Neural progenitor cell (in vitro differentiated cells): ENCODE measurements at regions not wholly inside any gene's neighbourhood (a gene's known extent, or its start where the extent isn't known, plus 50 kb on each side); places are given as distances from the start of the nearest gene placed in this dataset.
A peak's percentile ranks its signal among the peaks of the same experiment; 100 is the strongest.

Experiments used
- DNase-seq: peaks from one replicate; pipeline ENCODE4 v3.0.0-alpha.2; 2016; ENCODE audit warnings: low spot score
- H2AFZ ChIP-seq: fragments of 200-600 bp; sonication (generic); replicated peaks from 2 replicates; pipeline ENCODE4 v1.6.1; 2016; ENCODE audit warnings: antibody characterized with exemption
- H3F3A ChIP-seq: fragments of 200-600 bp; sonication (generic); 2 replicates; pipeline ENCODE4 v1.6.1; 2016; ENCODE audit warnings: antibody characterized with exemption, low read depth
- H3K27ac ChIP-seq: fragments of 200-600 bp; sonication (generic); 2 replicates; pipeline ENCODE4 v1.5.1; 2016; ENCODE audit warnings: mild to moderate bottlenecking
- H3K27me3 ChIP-seq: fragments of 200-600 bp; sonication (generic); 2 replicates; pipeline ENCODE4 v1.6.1; 2016; ENCODE audit warnings: mild to moderate bottlenecking, moderate library complexity
- H3K36me3 ChIP-seq: fragments of 200-600 bp; sonication (generic); 2 replicates; pipeline ENCODE4 v1.5.1; 2016
- H3K4me1 ChIP-seq: fragments of 200-600 bp; sonication (generic); 2 replicates; pipeline ENCODE4 v1.6.1; 2016; ENCODE audit warnings: mixed run types
- H3K4me2 ChIP-seq: fragments of 200-600 bp; sonication (generic); 2 replicates; pipeline ENCODE4 v1.6.1; 2016
- H3K4me3 ChIP-seq: fragments of 200-600 bp; sonication (generic); 2 replicates; pipeline ENCODE4 v1.5.1; 2016
- H3K79me2 ChIP-seq: fragments of 200-600 bp; sonication (generic); 2 replicates; pipeline ENCODE4 v1.6.1; 2016; ENCODE audit warnings: low read depth
- H3K9ac ChIP-seq: fragments of 200-600 bp; sonication (generic); 2 replicates; pipeline ENCODE4 v1.6.1; 2016
- H3K9me3 ChIP-seq: fragments of 200-600 bp; sonication (generic); 2 replicates; pipeline ENCODE4 v1.5.1; 2016; ENCODE audit warnings: low read depth
- H4K20me1 ChIP-seq: fragments of 200-600 bp; sonication (generic); 2 replicates; pipeline ENCODE4 v1.6.1; 2016; ENCODE audit warnings: low read depth
- H3K27ac Mint-ChIP-seq: 3 replicates; pipeline ENCODE4 v1.8.0; 2021; ENCODE audit warnings: mixed read lengths
- H3K27me3 Mint-ChIP-seq: 2 replicates; pipeline ENCODE4 v1.8.0; 2022; ENCODE audit warnings: low read depth, mild to moderate bottlenecking, inconsistent platforms, moderate library complexity, mixed read lengths; ENCODE audit not compliant: insufficient read depth
- H3K36me3 Mint-ChIP-seq: 3 replicates; pipeline ENCODE4 v1.8.0; 2021; ENCODE audit warnings: mixed read lengths
- H3K4me1 Mint-ChIP-seq: 3 replicates; pipeline ENCODE4 v1.8.0; 2021; ENCODE audit warnings: mixed read lengths
- H3K4me3 Mint-ChIP-seq: 3 replicates; pipeline ENCODE4 v1.8.0; 2021; ENCODE audit warnings: mild to moderate bottlenecking, moderate library complexity, mixed read lengths
- H3K9me3 Mint-ChIP-seq: 3 replicates; pipeline ENCODE4 v1.8.0; 2020; ENCODE audit warnings: mixed read lengths
- EZH2 ChIP-seq: fragments of 200-600 bp; sonication (generic); IDR thresholded peaks from 2 replicates; pipeline ENCODE4 v1.6.1; 2017; ENCODE audit warnings: antibody characterized with exemption, mild to moderate bottlenecking, moderate library complexity
- EZH2phosphoT487 ChIP-seq: fragments of 200-600 bp; sonication (generic); IDR thresholded peaks from 2 replicates; pipeline ENCODE4 v1.6.1; 2017; ENCODE audit warnings: antibody characterized with exemption
- TF ChIP-seq, protein P1 (sequence below): fragments of 200-600 bp; sonication (generic); IDR thresholded peaks from 2 replicates; pipeline ENCODE4 v1.5.1; 2017; ENCODE audit warnings: antibody characterized with exemption, mild to moderate bottlenecking

GRCh38 chrX:39816871-39817731 lies 280.7 kb downstream of the BCOR start:
- H3K36me3 ChIP-seq: no peaks in the 10 kb centered on the region
- Mint-ChIP-seq H3K27me3 (peaks cover 14% of the 10 kb centered on the region), H3K27ac (peak overlapping the region; percentile 15), H3K9me3 (peaks cover 7% of the 10 kb centered on the region), H3K4me3 (peak overlapping the region; percentile 6), H3K36me3 (no peaks in the 10 kb centered on the region), H3K4me1 (peaks cover 62% of the 10 kb centered on the region)
- no peak overlapping the region for H3K4me3 ChIP-seq
- H3K9ac ChIP-seq: no peak overlapping the region
- H3F3A ChIP-seq: peaks cover 80% of the 10 kb centered on the region
- no peak overlapping the region for H2AFZ ChIP-seq
- H3K79me2 ChIP-seq: peaks cover 14% of the 10 kb centered on the region
- no peaks in the 10 kb centered on the region for H4K20me1 ChIP-seq
- peak overlapping the region; percentile 63 for H3K4me2 ChIP-seq
- peak; percentile 68 for DNase-seq
- H3K27me3 ChIP-seq: no peaks in the 10 kb centered on the region
- H3K4me1 ChIP-seq: peaks cover 69% of the 10 kb centered on the region
- no peaks in the 10 kb centered on the region for H3K9me3 ChIP-seq
- peak overlapping the region; percentile 89 for H3K27ac ChIP-seq
- TF ChIP-seq EZH2 (no peak), EZH2phosphoT487 (no peak)
- TF ChIP-seq, protein P1, sequence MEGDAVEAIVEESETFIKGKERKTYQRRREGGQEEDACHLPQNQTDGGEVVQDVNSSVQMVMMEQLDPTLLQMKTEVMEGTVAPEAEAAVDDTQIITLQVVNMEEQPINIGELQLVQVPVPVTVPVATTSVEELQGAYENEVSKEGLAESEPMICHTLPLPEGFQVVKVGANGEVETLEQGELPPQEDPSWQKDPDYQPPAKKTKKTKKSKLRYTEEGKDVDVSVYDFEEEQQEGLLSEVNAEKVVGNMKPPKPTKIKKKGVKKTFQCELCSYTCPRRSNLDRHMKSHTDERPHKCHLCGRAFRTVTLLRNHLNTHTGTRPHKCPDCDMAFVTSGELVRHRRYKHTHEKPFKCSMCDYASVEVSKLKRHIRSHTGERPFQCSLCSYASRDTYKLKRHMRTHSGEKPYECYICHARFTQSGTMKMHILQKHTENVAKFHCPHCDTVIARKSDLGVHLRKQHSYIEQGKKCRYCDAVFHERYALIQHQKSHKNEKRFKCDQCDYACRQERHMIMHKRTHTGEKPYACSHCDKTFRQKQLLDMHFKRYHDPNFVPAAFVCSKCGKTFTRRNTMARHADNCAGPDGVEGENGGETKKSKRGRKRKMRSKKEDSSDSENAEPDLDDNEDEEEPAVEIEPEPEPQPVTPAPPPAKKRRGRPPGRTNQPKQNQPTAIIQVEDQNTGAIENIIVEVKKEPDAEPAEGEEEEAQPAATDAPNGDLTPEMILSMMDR: no peak

DNA sequence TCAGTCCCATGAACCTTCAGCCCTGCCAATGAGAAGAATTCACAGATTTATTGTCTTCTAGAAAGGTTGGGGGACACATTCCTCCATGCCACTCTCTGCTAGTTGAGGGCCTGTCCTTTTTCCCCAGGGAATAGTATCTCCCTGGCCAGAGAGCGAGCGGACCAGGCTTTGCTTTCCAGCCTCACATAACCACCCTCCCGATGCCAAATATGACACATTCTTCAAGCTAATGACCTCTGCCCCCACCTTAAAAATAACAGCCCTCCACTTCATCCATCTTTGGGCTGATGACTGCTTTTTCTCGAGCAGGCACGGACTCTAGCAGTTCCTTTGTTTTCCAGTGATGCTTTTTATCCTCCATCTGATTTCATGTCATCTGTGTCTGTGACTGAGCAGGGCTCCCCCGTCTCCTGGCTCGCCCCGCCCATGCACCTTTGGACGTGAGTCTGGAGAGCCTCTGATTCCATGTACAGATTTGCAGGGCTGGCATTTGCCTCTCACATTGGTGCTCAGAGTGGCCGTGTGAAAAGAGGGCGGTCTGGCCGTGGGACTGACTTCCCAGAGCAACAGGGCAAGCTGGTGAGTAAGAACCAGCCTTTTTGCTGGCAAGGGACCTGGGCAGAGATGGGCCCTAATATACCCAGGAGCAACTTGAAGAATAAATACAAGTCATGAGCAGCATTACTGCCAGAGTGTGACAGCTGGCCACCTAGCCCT lies 279.8 kb downstream of the BCOR start:
- Histone ChIP-seq H4K20me1 (no peaks in the 10 kb centered on the region), H3K36me3 (no peaks in the 10 kb centered on the region), H3K27ac (no peak overlapping the region), H3K4me3 (no peak overlapping the region), H3K9me3 (no peaks in the 10 kb centered on the region), H2AFZ (no peak overlapping the region), H3K4me2 (peak overlapping the region; percentile 63), H3K27me3 (no peaks in the 10 kb centered on the region), H3K9ac (no peak overlapping the region), H3F3A (peaks cover 83% of the 10 kb centered on the region), H3K79me2 (peaks cover 14% of the 10 kb centered on the region), H3K4me1 (peaks cover 66% of the 10 kb centered on the region)
- Mint-ChIP-seq H3K27me3 (peaks cover 14% of the 10 kb centered on the region), H3K4me1 (peaks cover 59% of the 10 kb centered on the region), H3K9me3 (peaks cover 8% of the 10 kb centered on the region), H3K4me3 (no peak overlapping the region), H3K36me3 (no peaks in the 10 kb centered on the region), H3K27ac (no peak overlapping the region)
- DNase-seq: no peak
- TF ChIP-seq, protein P1: no peak
- TF ChIP-seq EZH2 (no peak), EZH2phosphoT487 (no peak)

DNA sequence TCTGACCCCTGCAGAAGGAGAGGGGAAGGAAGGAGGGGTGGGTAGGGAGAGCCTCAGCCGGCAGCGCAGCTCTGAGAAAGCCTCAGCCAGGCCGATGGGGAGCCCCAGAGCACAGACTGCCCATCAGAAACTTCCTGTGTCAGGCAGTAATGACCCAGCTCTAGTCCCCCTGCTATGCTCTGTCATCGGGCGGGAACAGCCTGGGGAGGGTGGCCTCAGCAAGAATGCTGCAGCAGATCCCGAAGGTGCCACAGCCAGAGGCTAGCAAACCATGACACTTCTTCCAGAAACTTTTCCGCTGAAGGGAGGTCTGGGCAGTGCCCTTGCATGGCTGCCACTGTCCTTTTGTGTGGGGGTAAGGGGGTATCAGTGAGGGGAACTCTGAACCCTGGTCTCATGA lies 279.0 kb downstream of the BCOR start:
- Histone ChIP-seq H3K27me3 (no peaks in the 10 kb centered on the region), H2AFZ (no peak overlapping the region), H3F3A (peaks cover 76% of the 10 kb centered on the region), H3K4me2 (no peak overlapping the region), H3K4me1 (peaks cover 59% of the 10 kb centered on the region), H3K79me2 (peaks cover 14% of the 10 kb centered on the region), H3K9me3 (no peaks in the 10 kb centered on the region), H3K36me3 (no peaks in the 10 kb centered on the region), H4K20me1 (no peaks in the 10 kb centered on the region), H3K4me3 (no peak overlapping the region), H3K27ac (no peak overlapping the region), H3K9ac (no peak overlapping the region)
- TF ChIP-seq, protein P1: no peak
- TF ChIP-seq EZH2phosphoT487 (no peak), EZH2 (no peak)
- Mint-ChIP-seq H3K27me3 (peaks cover 19% of the 10 kb centered on the region), H3K9me3 (peaks cover 16% of the 10 kb centered on the region), H3K4me1 (peaks cover 53% of the 10 kb centered on the region), H3K4me3 (no peak overlapping the region), H3K36me3 (no peaks in the 10 kb centered on the region), H3K27ac (no peak overlapping the region)
- DNase-seq: no peak
